ENCODE measurements at regions not wholly inside any gene's neighbourhood (a gene's known extent, or its start where the extent isn't known, plus 50 kb on each side); places are given as distances from the start of the nearest gene placed in this dataset.

DNA sequence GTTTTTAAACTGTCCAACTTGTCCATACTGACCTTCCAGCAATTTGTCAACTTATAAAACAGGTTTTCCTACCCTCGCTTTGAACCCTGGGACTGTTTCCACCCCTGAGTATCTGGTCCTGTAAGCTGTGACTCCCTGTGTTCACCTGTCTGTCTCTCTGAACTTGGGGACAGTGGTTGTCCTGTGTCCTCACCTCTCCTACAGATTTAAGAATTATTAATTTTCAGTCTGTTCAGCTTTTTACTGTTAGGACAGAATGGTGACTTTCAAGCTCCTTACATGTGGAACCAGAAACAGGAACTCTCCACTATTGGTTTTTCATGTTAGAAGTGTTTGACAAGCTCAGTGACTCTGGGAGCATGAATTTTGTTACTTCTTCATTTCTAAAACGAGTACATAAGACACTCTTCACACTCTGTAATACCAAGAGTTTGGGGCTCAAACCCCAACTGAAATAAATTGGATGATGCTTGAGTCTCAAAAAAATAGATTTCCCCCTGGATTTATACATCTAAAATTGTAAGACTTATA, 713.9 kb downstream of the COL12A1 start:
- no peak for FAIRE-seq
- no peak for TF ChIP-seq KHSRP (IDR thresholded peaks at IDR 0.05)
- TF ChIP-seq SRSF7 (optimal IDR thresholded peaks at IDR 0.05; ENCODE audit: low read depth, low read length), result no peak
- TF ChIP-seq ATF3 (IDR thresholded peaks at IDR 0.05), result no peak
- TF ChIP-seq ATF3 (CRISPR knock-in tag; conservative IDR thresholded peaks at IDR 0.05), result no peak
- TF ChIP-seq ZNF3 (CRISPR knock-in tag; IDR thresholded peaks at IDR 0.05), result no peak
- no peak for TF ChIP-seq RBM39 (optimal IDR thresholded peaks at IDR 0.05; ENCODE audit: low read depth, low read length)
- TF ChIP-seq ZBTB12 (CRISPR knock-in tag; IDR thresholded peaks at IDR 0.05), result no peak
- TF ChIP-seq ARID2 (IDR thresholded peaks at IDR 0.05), result no peak
- TF ChIP-seq SRF (CRISPR knock-in tag; IDR thresholded peaks at IDR 0.05), result no peak
- TF ChIP-seq, protein P1, sequence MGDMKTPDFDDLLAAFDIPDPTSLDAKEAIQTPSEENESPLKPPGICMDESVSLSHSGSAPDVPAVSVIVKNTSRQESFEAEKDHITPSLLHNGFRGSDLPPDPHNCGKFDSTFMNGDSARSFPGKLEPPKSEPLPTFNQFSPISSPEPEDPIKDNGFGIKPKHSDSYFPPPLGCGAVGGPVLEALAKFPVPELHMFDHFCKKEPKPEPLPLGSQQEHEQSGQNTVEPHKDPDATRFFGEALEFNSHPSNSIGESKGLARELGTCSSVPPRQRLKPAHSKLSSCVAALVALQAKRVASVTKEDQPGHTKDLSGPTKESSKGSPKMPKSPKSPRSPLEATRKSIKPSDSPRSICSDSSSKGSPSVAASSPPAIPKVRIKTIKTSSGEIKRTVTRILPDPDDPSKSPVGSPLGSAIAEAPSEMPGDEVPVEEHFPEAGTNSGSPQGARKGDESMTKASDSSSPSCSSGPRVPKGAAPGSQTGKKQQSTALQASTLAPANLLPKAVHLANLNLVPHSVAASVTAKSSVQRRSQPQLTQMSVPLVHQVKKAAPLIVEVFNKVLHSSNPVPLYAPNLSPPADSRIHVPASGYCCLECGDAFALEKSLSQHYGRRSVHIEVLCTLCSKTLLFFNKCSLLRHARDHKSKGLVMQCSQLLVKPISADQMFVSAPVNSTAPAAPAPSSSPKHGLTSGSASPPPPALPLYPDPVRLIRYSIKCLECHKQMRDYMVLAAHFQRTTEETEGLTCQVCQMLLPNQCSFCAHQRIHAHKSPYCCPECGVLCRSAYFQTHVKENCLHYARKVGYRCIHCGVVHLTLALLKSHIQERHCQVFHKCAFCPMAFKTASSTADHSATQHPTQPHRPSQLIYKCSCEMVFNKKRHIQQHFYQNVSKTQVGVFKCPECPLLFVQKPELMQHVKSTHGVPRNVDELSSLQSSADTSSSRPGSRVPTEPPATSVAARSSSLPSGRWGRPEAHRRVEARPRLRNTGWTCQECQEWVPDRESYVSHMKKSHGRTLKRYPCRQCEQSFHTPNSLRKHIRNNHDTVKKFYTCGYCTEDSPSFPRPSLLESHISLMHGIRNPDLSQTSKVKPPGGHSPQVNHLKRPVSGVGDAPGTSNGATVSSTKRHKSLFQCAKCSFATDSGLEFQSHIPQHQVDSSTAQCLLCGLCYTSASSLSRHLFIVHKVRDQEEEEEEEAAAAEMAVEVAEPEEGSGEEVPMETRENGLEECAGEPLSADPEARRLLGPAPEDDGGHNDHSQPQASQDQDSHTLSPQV (IDR thresholded peaks at IDR 0.05), result no peak
- TF ChIP-seq BCLAF1 (IDR thresholded peaks at IDR 0.05; ENCODE audit: borderline replicate concordance in 1 of 2, control insufficient read depth in 1 of 2, low read depth in 2 of 2, low read length in 1 of 2), result no peak
- no peak for TF ChIP-seq CAMTA2 (CRISPR knock-in tag; conservative IDR thresholded peaks at IDR 0.05)
- TF ChIP-seq NR1H2 (CRISPR knock-in tag; IDR thresholded peaks at IDR 0.05), result no peak

More for the DNA sequence above, 713.9 kb downstream of the COL12A1 start:
- intact Hi-C loops (cut with micrococcal nuclease), result no loop called here
- H3K27me3 ChIP-seq (ENCODE audit: control insufficient read depth in 2 of 2, insufficient read depth in 2 of 2, low read length in 2 of 2), result no peaks in the 10 kb centered on the region
- no TSS peak for BruUV-seq (replicated peaks)
- POLR2A ChIA-PET, result no interaction called here
- no peak overlapping the region for H3K4me2 ChIP-seq (ENCODE audit: insufficient read depth, low read length)
- H3K9ac ChIP-seq (ENCODE audit: insufficient read depth in 1 of 2, low read depth in 2 of 2, low read length in 2 of 2), result no peak overlapping the region
- no peaks in the 10 kb centered on the region for H3K36me3 ChIP-seq (ENCODE audit: control insufficient read depth, insufficient read depth, low read length)
- DNase-seq (ENCODE audit: extremely low read depth in 1 of 4, low spot score in 3 of 4) (no peak), ATAC-seq (no peak)
- H3K27ac ChIP-seq (ENCODE audit: extremely low read depth, low read depth, low read length), result no peak overlapping the region
- H3K4me3 ChIP-seq, result no peak overlapping the region
- no peak overlapping the region for H2AFZ ChIP-seq (ENCODE audit: low read depth, low read length)
- H3K79me2 ChIP-seq (ENCODE audit: control insufficient read depth, insufficient read depth, low read length), result no peaks in the 10 kb centered on the region
- CTCF ChIA-PET (ENCODE audit: low intra/inter-chr PET ratio), result no interaction called here
- in situ Hi-C loops (cut with MboI), result no loop called here
- H3K4me1 ChIP-seq (replicated peaks in 1 of 2; ENCODE audit: control insufficient read depth in 2 of 2, insufficient read depth in 2 of 2, low read length in 2 of 2), result no peaks in the 10 kb centered on the region
- WGBS (ENCODE audit: insufficient coverage, low coverage, missing lambda C conversion rate), result 0% methylated on average over 2 of the region's 2 CpGs
- H4K20me1 ChIP-seq (replicated peaks; ENCODE audit: control insufficient read depth, insufficient read depth, low read length), result no peaks in the 10 kb centered on the region
- no peaks in the 10 kb centered on the region for H3K9me1 ChIP-seq (ENCODE audit: control insufficient read depth, insufficient read depth, low read length)
- no peaks in the 10 kb centered on the region for H3K9me3 ChIP-seq (replicated peaks; ENCODE audit: control insufficient read depth, insufficient read depth, low read depth, low read length)

Data from K562 (cell line).